Thymus (tissue), 11 donors: ENCODE measurements at regions not wholly inside any gene's neighbourhood (a gene's known extent, or its start where the extent isn't known, plus 50 kb on each side); places are given as distances from the start of the nearest gene placed in this dataset.

Source experiments
- DNase-seq, 9 donors: peaks; one replicate each; pipeline ENCODE4 v3.0.0-alpha.2; 2013; ENCODE audit warnings: low spot score in 9 of 9, low read depth in 6 of 9, missing footprints in 1 of 9
- H3K27ac ChIP-seq, 2 donors: one replicate each; pipeline ENCODE4 v1.5.1; 2013; ENCODE audit warnings: control low read depth in 1 of 2, low read depth in 1 of 2, low read length in 1 of 2, mild to moderate bottlenecking in 1 of 2, moderate library complexity in 1 of 2
- H3K27me3 ChIP-seq, 2 donors: one replicate each; pipeline ENCODE4 v1.5.1; 2013; ENCODE audit warnings: low read length in 1 of 2; ENCODE audit not compliant: control insufficient read depth in 2 of 2, insufficient read depth in 1 of 2
- H3K36me3 ChIP-seq, 2 donors: one replicate each; pipeline ENCODE4 v1.5.1; 2013; ENCODE audit warnings: low read length in 1 of 2, mild to moderate bottlenecking in 1 of 2, moderate library complexity in 1 of 2; ENCODE audit not compliant: control insufficient read depth in 2 of 2, insufficient read depth in 2 of 2
- H3K4me1 ChIP-seq, 2 donors: one replicate each; pipeline ENCODE4 v1.5.1; 2013; ENCODE audit warnings: low read length in 2 of 2; ENCODE audit not compliant: control insufficient read depth in 2 of 2, insufficient read depth in 2 of 2
- H3K4me3 ChIP-seq, 2 donors: one replicate each; pipeline ENCODE4 v1.5.1; 2013; ENCODE audit warnings: low read length in 2 of 2, control low read depth in 1 of 2, mild to moderate bottlenecking in 1 of 2
- H3K9me3 ChIP-seq, 2 donors: one replicate each; pipeline ENCODE4 v1.5.1; 2013; ENCODE audit warnings: low read length in 1 of 2, mild to moderate bottlenecking in 1 of 2; ENCODE audit not compliant: control insufficient read depth in 2 of 2, insufficient read depth in 1 of 2
- WGBS: extraction: QIAGEN DNeasy Blood & Tissue Kit; methylation state at CpG from one replicate; pipeline ENCODE4 v1.1.7; 2013; 5-methylcytosine and 5-hydroxymethylcytosine counted together
- donor health status: healthy.

- Histone ChIP-seq H3K4me3 (no peak overlapping the region), H3K9me3 (no peaks in the 10 kb centered on the region), H3K27ac (no peak overlapping the region), H3K36me3 (no peaks in the 10 kb centered on the region), H3K27me3 (no peaks in the 10 kb centered on the region), H3K4me1 (no peaks in the 10 kb centered on the region)
- 41% methylated on average over 8 of the region's 8 CpGs for WGBS
- peak in 6 of 9 donors; percentile 2 to 44 (median 10) for DNase-seq
Observed at GRCh38 chr3:139797724-139798343, 120.1 kb upstream of the NMNAT3 start.

- Histone ChIP-seq H3K4me3 (no peak overlapping the region), H3K9me3 (no peaks in the 10 kb centered on the region), H3K27ac (no peak overlapping the region), H3K27me3 (no peaks in the 10 kb centered on the region), H3K4me1 (no peaks in the 10 kb centered on the region), H3K36me3 (no peaks in the 10 kb centered on the region)
- no peak for DNase-seq
- WGBS = 76% methylated on average over 6 of the region's 6 CpGs
Observed at GRCh38 chr3:139794469-139795265, 116.9 kb upstream of the NMNAT3 start.

GRCh38 chr3:139793408-139793807, 115.6 kb upstream of the NMNAT3 start:
- Histone ChIP-seq H3K36me3 (no peaks in the 10 kb centered on the region), H3K4me3 (no peak overlapping the region), H3K4me1 (no peaks in the 10 kb centered on the region), H3K27ac (no peak overlapping the region), H3K27me3 (no peaks in the 10 kb centered on the region), H3K9me3 (no peaks in the 10 kb centered on the region)
- DNase-seq = no peak
- 90% methylated on average over 3 of the region's 3 CpGs for WGBS

GRCh38 chr3:139780593-139780992, 102.8 kb upstream of the NMNAT3 start:
- Histone ChIP-seq H3K36me3 (no peaks in the 10 kb centered on the region), H3K4me1 (no peaks in the 10 kb centered on the region), H3K9me3 (no peaks in the 10 kb centered on the region), H3K4me3 (no peak overlapping the region), H3K27me3 (no peaks in the 10 kb centered on the region), H3K27ac (no peak overlapping the region)
- no peak for DNase-seq
- 78% methylated on average over 1 of the region's 1 CpG for WGBS

GRCh38 chr3:139778682-139779233, 101.0 kb upstream of the NMNAT3 start:
- H3K27ac ChIP-seq = no peak overlapping the region
- DNase-seq = no peak
- WGBS = 86% methylated on average over 10 of the region's 10 CpGs
- no peaks in the 10 kb centered on the region for H3K4me1 ChIP-seq
- no peaks in the 10 kb centered on the region for H3K36me3 ChIP-seq
- H3K27me3 ChIP-seq = no peaks in the 10 kb centered on the region
- H3K4me3 ChIP-seq = no peak overlapping the region
- no peaks in the 10 kb centered on the region for H3K9me3 ChIP-seq

GRCh38 chr3:139774560-139775302, 97.0 kb upstream of the NMNAT3 start:
- no peak overlapping the region for H3K27ac ChIP-seq
- DNase-seq = no peak
- no peaks in the 10 kb centered on the region for H3K36me3 ChIP-seq
- H3K4me1 ChIP-seq = no peaks in the 10 kb centered on the region
- no peak overlapping the region for H3K4me3 ChIP-seq
- H3K9me3 ChIP-seq = no peaks in the 10 kb centered on the region
- 62% methylated on average over 7 of the region's 7 CpGs for WGBS
- no peaks in the 10 kb centered on the region for H3K27me3 ChIP-seq

- Histone ChIP-seq H3K36me3 (no peaks in the 10 kb centered on the region), H3K27ac (no peak overlapping the region), H3K9me3 (no peaks in the 10 kb centered on the region), H3K27me3 (no peaks in the 10 kb centered on the region), H3K4me1 (no peaks in the 10 kb centered on the region), H3K4me3 (no peak overlapping the region)
- no peak for DNase-seq
- 66% methylated on average over 7 of the region's 7 CpGs for WGBS
Observed at GRCh38 chr3:139772539-139773500, 95.0 kb upstream of the NMNAT3 start.

GRCh38 chr3:139771331-139771730, 93.6 kb upstream of the NMNAT3 start:
- no peak overlapping the region for H3K4me3 ChIP-seq
- no peak for DNase-seq
- H3K27me3 ChIP-seq = no peaks in the 10 kb centered on the region
- no peak overlapping the region for H3K27ac ChIP-seq
- H3K36me3 ChIP-seq = no peaks in the 10 kb centered on the region
- no peaks in the 10 kb centered on the region for H3K4me1 ChIP-seq
- WGBS = 62% methylated on average over 2 of the region's 2 CpGs
- H3K9me3 ChIP-seq = no peaks in the 10 kb centered on the region
